CD4-positive, alpha-beta T cell treated with Interleukin-17A for 1 hour (primary cell): ENCODE measurements at regions not wholly inside any gene's neighbourhood (a gene's known extent, or its start where the extent isn't known, plus 50 kb on each side); places are given as distances from the start of the nearest gene placed in this dataset.
"Not testable (repeated sequence)": the region's sequence is repeated elsewhere in the genome, so short reads cannot be mapped to it uniquely, and the experiment has no call there.

Experiments
- DNase-seq: peaks from one replicate; pipeline ENCODE4 v3.0.0-alpha.2; 2020

DNA sequence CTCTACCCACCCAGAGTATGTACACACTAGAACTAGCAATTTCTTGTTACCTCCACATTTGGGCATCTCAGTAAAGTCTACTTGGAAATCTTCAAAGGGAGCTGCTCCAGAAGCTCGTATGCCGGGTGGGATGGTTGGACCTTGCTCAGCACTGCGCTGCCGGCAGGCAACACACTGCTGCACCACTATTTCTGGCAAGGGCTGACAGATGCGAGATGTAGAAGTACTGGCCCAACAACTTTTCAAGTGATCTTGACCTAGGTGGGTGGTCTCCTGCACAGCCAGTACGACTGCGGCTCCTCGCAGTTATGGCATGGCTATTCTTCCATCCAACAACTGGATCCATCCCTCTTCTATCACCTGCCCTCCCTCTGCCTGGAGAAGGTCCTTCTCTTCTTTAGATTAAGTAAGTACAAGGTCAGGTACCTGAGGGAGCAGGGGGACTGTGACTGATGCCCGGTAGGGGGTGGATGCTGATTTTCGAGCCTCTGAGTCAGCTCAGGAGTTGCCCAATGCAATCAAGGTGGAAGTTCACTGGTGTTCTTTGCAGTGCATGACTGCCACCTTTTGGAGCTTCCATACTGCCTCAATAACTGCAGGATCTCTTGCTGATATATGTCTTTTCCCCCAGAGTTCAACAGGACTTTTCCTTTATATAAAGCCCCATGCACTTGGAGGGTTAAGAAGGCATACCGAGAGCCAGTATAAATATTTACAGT, 100.4 kb upstream of the SLC1A4 start:
- DNase-seq, result no peak

DNA sequence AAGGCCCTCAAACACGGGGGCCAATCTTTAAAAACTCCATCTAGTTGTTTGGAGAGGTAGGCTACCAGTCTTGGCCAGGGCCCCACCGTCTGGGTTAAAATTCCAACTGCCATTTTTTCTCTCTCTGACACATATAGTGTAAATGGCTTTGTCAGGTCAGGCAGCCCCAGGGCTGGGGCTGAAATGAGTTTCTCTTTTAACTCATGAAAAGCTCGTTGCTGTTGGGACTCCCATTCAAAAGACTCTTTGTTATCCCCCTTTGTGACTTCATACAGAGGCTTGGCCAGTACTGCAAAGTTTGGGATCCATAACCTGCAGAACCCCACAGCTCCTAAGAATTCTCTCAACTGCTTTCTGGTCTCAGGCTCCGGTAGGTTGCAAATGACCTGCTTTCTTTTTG, 99.4 kb upstream of the SLC1A4 start:
- DNase-seq, result no peak

DNA sequence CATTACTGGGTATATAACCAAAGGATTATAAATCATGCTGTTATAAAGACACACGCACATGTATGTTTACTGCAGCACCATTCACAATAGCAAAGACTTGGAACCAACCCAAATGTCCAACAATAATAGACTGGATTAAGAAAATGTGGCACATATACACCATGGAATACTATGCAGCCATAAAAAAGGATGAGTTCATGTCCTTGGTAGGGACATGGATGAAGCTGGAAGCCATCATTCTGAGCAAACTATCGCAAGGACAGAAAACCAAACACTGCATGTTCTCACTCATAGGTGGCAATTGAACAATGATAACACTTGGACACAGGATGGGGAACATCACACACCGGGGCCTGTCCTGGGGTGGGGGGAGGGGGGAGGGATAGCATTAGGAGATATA, 92.6 kb upstream of the SLC1A4 start:
- not testable (repeated sequence) for DNase-seq

DNA sequence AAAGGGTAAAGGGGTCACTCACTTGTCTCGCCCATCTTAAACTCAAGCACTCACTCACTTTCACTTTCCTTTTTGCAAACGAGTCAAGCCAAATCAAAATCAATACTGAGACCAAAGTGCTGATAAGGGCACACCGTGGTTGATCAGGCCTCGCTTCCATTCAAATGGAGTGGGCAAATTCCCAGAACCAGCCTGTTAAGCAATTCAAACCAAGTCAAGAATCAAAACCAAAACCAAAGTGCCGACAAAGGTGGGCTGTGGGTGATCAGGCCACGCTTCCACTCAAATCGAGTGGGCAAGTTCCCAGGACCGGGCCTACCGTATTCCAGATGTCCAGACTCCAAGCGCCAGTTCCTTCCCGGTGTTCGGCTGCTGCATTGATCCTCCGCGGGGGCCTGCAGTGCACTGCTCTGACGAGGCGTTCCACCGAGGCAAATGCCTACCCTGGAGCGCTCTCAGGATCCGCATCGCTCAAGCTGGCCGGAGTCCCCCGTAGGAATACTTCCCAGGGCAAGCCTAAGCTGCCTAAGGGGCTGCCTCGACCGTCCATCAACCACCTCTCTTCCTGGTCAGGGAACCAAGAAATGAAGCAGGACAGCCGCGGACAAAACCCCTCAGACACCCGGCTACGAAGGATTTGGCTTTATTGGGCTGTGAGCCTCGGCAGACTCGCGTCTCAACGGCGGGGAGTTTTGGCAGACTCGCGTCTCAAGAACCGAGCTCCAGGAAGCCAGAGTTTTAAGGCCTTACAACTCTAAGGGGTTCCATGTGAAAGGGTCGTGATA, 89.9 kb upstream of the SLC1A4 start:
- DNase-seq, result no peak

DNA sequence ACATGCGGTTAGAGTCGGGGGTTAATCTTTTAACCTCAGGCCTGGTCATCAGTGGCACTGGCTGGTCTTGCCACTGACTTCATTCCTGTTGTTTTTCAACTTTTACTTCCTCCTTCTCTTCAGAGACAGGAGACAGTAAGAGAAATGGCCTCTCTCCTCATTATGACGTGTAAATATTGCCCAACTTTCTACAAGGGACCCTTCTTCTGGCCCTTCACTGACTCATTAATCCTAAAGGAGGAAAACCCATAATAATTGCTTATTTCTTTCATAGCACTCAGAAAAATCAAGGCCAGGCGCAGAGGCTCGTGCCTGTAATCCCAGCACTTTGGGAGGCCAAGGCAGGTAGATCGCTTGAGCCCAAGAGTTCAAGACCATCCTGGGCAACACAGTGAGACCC, 89.3 kb upstream of the SLC1A4 start:
- not testable (repeated sequence) for DNase-seq

DNA sequence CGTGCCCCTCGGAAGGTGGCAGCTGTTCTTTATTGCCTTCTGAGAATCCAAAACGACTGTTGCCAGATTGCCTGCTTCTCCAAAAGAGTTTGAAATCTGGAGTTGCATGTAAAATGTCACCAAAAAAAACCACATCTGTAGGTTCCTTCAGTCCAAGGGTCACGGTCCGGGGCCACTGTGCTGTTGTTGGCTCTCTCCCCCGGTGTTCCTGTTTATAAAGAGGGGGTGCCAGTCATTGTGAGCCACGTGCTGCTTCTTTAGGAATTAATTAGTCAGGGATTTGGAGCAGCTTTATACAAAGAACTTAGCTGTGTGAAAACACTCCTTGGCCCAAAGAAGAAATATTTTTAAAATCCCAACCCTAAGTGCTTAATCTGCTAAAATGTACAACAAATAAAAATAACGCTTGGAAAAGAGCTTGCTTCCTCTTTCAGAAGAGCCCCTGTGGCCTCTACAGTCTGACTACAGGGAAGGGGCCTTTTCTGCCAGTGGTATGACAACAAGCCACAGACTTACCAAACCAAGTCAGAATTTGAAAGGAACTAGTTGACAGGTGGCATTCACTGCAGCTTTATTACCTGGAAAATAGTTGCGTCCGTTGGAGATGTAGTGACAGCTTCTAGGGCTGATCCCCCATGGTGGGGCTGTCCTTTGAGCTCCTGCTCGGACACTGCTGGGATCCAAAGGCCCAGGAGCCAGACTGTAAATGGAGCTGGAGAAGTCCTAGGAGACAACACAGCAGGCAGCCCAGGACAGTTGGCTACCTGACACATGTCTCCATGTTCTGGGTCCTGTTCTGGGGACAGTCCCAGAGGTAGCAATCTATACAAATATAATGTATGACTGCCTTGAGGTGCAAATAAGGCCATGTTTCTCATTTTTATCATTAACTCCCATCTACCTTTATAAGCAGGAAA, 84.5 kb upstream of the SLC1A4 start:
- no peak for DNase-seq

DNA sequence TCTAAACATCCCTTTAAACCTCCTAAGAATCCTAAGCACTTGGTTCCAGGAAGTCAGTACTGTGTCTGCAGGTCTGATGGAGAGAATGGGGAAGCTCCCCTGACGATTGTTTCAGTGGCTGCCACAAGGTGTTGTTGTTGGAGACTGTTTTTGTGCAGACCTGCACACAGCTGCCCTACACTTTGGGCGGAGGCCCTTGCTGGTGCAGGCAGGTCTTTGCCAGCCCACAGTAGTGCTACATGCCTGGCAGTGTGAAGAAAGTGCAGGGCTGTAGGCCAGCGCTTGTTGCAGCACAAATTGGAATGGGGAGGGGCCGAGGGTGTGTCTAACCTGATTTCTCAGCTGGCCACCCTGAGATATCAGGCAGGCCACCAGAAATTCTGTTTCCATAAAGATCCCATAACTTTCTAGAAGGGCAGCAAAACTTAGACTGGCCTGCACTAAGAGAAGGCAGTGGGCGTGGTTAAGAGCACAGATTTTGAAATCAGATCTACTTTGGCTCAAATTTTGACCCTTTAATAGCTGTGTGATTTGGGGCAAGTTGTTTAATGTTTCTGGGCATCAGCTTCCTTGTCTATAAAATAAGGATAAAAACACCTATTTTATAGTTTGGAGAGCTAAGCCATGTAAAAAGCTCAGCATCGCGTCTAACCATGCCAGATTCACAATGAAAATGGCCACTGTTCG, 83.7 kb upstream of the SLC1A4 start:
- no peak for DNase-seq

DNA sequence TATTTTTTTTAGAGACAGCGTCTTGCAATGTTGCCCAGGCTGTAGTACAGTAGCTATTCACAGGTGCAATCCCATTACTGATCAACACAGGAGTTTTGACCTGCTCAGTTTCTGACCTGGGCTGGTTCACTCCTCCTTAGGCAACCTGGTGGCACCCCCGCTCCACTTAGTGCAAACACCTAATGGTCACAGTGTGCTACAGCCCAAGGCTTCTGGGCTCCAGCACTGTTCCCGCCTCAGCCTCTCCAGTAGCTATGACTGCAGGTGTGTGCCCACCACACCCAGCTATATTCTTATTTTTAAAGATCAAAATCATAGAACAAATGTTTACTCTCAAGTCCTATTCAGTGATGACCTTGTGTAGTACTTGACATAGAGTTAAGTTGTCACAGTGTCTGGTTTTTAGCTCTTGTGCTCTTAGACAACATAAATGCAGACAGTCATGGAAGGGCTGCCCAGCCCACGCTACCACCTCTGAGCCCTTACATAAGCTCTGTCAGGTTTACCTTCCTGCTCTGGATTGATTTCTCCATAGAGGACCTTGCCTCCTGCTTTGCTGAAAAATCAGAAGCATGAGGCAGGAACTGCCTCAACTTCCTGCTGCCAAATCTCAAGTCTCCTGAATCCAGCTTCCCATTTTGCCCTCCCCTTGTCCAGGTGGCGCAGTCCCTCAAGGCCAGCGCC, 82.2 kb upstream of the SLC1A4 start:
- no peak for DNase-seq

DNA sequence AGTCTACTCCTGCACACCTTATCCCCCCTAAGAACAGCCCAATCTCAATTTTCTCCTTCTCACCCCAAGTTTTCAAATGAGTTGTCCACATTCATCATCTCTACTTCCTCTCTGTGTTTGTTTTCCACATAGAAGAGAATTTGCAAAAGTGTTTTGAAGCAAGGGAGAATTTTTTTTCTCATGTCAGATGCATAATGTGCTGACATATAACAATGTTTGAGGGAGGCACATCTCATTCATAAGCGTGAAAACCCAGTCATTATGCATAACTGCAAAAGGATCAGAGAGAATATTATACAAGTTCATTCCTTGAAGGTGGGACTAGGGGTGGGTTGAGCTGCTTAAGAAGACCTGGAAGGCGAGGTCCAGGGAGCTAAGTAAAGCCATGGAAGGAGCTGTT, 80.8 kb upstream of the SLC1A4 start:
- DNase-seq, result no peak

DNA sequence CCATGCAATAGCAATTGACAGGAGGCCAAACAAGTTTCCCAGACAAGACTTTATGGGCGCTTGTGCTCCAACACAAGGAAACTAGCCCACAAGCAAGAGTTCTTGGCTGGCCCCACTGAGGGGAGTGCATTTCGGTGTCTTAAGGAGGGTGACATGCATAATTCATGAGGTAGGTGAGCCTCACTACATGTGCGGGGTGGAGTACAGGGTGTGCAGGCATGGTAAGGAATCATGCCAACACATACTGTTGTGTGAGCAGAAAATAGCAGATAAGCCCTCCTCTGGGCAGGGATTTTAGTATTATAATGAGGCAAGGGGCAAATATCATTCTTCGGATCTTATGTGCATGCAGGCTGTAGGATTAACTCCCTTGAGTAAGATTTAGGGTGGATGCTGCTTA, 78.7 kb upstream of the SLC1A4 start:
- DNase-seq, result no peak

DNA sequence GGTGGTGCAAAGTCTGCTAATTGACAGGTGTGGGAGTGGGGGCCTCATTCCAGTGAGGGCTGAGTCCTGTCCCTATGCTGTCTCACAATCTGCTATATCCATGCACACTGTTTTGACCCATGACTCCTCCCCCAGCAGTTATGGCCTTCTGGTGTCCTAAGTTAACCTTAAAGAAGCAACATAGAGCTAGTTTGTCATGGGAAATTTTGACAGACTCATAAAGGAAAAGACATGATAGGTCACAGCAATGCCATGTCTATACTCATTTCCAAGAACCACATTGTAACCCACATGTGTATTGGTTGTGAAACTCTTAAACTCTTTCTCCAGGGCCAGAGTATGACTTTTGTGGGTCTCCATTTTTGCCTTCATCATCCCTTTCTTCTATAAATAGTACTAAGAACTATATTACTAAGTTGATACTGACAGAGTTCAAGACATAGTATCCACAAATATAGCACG, 78.2 kb upstream of the SLC1A4 start:
- no peak for DNase-seq

DNA sequence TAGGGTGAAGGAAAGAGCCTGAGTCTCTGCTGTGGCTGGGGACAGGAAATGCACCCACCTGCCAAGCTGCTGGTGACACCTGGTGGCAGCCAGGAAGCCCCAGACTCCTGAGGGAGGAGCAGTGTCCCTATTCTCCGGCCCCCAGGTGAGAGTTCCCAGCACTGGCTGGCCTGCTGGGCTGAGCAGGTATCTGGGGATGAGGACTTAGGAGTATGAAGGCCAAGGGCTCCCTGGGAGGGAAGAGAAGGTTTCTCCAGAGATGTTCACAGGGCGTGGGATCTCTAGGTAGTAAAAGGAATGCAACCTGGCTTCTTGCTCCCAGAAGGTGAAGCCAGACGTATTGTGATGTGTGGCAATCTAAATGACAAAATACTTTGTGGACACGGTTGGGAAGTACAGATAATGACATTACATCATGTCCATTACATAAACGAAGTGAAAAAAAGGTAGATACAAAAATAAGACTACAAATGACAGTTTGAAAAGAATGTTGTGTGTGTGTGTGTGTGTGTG, 75.8 kb upstream of the SLC1A4 start:
- DNase-seq, result no peak

DNA sequence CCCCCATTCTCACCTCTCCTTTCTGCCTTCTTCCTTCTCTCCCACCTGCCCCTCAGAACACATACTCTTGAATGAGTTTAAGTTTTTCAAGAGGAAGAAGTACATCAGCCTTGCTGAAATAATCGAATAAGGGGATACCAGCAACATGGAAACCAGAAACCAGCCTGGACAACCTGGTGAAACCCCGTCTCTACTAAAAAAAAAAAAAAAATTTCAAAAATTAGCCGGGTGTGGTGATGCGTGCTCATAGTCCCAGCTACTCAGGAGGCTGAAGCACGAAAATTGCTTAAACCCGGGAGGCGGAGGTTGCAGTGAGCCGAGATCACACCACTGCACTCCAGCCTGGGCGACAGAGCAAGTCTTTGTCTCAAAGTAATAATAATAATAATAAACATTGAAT, 75.0 kb upstream of the SLC1A4 start:
- DNase-seq, result no peak

DNA sequence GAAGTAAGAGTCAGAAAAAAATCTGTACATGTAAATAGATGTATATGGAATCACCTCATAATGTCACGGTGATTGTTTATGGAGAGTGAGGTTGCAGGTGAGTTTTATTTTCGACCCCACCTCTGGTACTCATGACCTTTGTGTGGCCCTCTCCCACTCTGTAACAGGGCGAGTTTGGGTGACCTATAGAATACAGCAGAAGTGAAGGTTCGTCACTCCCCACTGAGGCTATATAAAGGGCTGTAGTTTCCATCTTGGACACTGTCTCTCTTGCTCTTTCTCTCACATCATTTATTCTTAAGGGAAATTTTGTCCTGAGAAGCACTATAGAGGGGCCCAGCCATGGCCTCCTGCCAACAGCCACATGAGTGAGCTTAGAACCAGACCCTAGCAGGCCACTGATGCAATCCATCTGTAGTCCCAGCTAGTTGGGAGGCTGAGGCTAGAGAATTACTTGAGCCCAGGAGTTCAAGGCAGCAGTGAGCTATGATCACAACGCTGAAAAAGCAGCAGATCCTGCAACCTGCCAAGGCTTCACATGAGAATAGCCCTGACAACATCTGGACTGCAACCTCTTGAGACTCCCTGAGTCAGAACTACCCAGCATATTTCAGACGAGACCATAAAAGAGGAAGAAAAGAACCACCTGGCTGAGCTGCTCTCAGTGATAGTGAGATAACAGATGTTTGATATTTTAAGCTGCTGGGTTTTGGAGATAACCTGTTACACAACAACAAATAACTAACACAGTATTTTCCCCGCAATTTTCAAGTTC, 74.3 kb upstream of the SLC1A4 start:
- DNase-seq, result no peak

DNA sequence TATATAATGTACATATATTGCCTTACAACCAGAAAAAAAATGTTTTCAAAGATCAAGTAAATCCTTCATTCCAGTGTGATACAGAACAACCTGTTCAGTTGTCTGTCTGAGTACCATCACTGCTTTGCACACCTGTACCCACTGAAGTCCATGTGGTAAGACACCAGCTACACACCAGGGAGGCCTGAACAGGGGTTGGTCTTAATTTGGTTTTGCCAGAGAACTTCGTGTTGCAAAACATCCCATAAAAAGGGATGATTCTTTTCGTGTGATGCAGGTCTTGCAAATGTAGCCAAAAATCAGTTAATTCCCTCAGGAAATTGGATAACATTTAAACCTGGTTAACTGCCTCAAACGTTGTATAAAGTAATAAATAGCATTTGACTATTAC, 73.7 kb upstream of the SLC1A4 start:
- DNase-seq, result no peak

DNA sequence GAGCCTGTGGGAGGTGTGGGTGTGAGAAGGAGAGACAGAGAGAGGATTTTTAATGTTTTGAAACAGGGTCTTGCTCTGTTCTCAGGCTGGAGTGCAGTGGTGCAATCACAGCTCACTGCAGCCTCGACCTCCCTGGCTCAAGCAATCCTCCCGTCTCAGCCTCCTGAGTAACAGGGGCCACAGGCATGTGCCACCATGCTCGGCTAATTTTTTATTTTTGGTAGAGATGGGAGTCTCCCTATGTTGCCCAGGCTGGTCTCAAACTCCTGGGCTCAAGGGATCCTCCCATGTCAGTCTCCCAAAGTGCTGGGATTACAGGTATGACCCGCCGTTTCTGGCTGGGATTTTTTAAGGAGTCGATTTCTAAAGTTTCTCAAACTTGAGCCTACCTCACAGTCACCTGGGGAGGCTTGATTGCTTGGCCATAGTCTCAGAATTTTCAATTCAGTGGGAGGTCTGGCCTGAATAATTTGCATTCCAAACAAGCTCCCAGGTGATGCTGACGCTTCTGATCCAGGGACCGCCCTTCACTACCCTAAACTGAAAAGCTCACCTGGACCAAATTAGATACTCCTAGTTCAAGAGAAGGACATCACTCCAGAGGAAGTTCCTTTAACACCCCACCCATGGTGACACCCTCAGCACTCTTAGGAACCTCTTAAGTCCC, 70.8 kb upstream of the SLC1A4 start:
- DNase-seq, result no peak

DNA sequence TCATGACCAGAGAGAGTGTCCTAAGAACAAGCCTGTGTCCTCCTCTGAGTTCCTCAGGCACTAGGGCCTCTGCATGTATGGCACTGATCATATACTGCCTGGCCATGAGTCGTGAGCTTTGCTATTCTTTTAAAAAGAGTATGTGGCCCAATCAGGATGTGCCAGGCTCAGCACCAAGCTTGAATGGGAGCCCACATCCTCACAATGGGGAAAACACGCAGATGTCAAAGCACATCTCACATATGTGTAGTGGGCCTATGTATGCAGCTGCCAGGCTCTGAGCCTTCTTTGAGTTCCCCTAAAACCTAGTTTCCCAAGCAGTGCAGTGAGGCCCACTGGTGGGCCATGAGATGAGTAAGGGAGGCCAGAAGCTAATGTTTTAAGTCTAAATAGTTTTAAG, 69.9 kb upstream of the SLC1A4 start:
- no peak for DNase-seq

DNA sequence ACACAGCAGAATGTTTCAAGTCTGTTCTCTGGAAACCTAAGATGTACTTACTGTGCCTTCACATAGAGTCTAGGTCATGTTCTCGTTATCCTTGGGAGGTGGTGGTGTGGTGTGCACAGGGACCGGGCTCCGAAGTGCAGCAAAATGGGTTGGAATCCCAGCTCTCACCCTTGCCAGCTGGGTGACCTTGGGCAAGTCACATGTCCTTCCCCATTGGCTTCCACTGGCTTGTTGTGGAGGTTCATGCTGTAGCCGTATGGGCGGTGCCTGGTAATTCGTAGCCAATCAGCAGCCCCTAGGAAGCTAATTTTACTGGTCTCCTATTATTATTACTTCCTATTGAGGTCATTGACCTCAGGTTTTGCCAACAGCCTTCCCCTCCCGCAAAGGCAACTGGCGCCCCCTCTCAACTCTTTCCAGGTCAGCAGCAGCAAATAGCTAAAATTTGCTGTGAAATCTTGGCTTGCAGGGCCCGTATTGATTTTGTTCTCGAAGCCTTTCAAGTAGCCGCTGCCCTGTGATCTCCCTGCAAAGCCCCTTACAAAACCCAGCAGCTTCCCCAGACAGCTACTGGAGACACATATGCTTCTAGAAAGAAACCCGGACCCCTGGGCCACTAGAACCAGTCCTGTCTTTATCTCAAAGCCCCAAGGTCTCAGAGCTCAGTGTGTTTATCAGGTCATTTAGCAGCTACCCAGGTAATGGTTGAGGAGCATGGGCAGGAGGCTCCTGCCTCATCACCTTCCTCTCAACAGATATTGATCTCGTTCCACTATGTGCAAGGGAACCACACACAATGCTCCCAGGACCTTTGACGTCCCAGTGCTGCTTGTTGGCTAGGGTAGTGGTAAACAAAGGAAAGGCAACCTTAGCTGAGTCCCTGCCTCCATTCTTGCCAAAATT, 66.5 kb upstream of the SLC1A4 start:
- DNase-seq, result no peak

DNA sequence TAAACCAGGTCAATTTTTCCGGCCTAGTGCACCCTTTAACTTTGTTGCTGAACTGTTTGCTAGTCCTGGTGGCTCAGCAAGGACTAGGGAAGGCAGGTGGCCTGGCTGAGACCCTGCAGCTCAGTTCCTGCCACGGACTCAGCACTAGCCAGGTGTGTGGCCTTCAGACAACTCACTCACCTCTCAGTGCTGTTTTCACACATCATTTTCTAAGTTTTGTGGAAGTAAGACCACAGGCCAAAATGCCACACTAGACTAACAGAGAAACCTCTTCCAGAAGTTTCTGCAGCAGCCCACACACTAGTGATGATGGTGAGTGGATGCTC, 65.9 kb upstream of the SLC1A4 start:
- no peak for DNase-seq
